Retina (tissue), 1 donor: ENCODE measurements at regions not wholly inside any gene's neighbourhood (a gene's known extent, or its start where the extent isn't known, plus 50 kb on each side); places are given as distances from the start of the nearest gene placed in this dataset.
"Not testable (repeated sequence)": the region's sequence is repeated elsewhere in the genome, so short reads cannot be mapped to it uniquely, and the experiment has no call there.

Source experiments
- DNase-seq: peaks from one replicate; pipeline ENCODE4 v3.0.0-alpha.2; 2016

- DNase-seq, result no peak
Measured at GRCh38 chr2:11923935-11924334, 177.5 kb downstream of the LPIN1 start.

GRCh38 chr2:11925295-11926066 lies 179.0 kb downstream of the LPIN1 start:
- DNase-seq, result no peak

GRCh38 chr2:11930211-11930761 lies 183.9 kb downstream of the LPIN1 start:
- DNase-seq, result no peak

- DNase-seq, result no peak
Measured at GRCh38 chr2:11932048-11932512, 185.6 kb downstream of the LPIN1 start.

GRCh38 chr2:11932962-11933361 lies 186.5 kb downstream of the LPIN1 start:
- no peak for DNase-seq

- DNase-seq, result no peak
Measured at GRCh38 chr2:11933854-11934253, 187.4 kb downstream of the LPIN1 start.

GRCh38 chr2:11936761-11937160 lies 190.3 kb downstream of the LPIN1 start:
- no peak for DNase-seq

- DNase-seq, result no peak
Measured at GRCh38 chr2:11938196-11938595, 191.8 kb downstream of the LPIN1 start.

- DNase-seq, result no peak
Measured at GRCh38 chr2:11939523-11939922, 193.1 kb downstream of the LPIN1 start.

GRCh38 chr2:11940121-11940743 lies 193.8 kb downstream of the LPIN1 start:
- DNase-seq, result no peak

GRCh38 chr2:11940799-11941198 lies 194.4 kb downstream of the LPIN1 start:
- DNase-seq, result no peak

GRCh38 chr2:11941201-11942177 lies 195.1 kb downstream of the LPIN1 start:
- DNase-seq, result no peak

- DNase-seq, result no peak
Measured at GRCh38 chr2:11942178-11942569, 195.7 kb downstream of the LPIN1 start.

- DNase-seq, result no peak
Measured at GRCh38 chr2:11944311-11944710, 197.9 kb downstream of the LPIN1 start.

GRCh38 chr2:11945139-11946126 lies 199.0 kb downstream of the LPIN1 start:
- DNase-seq, result no peak

- no peak for DNase-seq
Measured at GRCh38 chr2:11947956-11948355, 201.5 kb downstream of the LPIN1 start.

GRCh38 chr2:11949732-11950523 lies 203.5 kb downstream of the LPIN1 start:
- DNase-seq, result no peak

GRCh38 chr2:11950896-11951295 lies 204.5 kb downstream of the LPIN1 start:
- DNase-seq, result no peak

GRCh38 chr2:11951492-11951891 lies 205.1 kb downstream of the LPIN1 start:
- DNase-seq, result not testable (repeated sequence)

GRCh38 chr2:11953258-11953657 lies 206.8 kb downstream of the LPIN1 start:
- no peak for DNase-seq

- DNase-seq, result no peak
Measured at GRCh38 chr2:11955314-11955713, 208.9 kb downstream of the LPIN1 start.
